ENCODE measurements at regions not wholly inside any gene's neighbourhood (a gene's known extent, or its start where the extent isn't known, plus 50 kb on each side); places are given as distances from the start of the nearest gene placed in this dataset.

DNA sequence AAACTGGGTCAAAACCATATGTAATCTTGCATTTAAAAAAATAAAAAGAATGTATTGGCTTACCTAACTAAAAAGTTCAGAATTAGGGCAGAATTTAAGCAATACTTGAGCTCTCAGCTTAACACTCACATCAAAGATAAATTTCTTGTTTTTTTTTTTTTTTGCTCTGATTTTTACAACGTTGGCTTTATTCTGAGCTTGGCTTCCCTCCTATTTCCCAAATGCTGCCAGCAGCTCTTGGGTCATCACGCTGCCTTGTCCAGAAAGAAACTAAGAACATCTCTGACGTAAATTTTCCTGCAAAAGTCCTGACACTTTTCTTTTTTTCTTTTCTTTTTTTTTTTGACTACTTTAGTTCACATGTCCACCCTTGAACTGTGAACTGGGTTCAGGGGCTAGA, 150.6 kb upstream of the TGFBR2 start:
- no peak overlapping the region for H3K27ac ChIP-seq
- TF ChIP-seq ZFX (IDR thresholded peaks at IDR 0.05; ENCODE audit: borderline replicate concordance) (no peak), CTCF (IDR thresholded peaks at IDR 0.05) (no peak)

GRCh38 chr3:30456264-30456663, 150.1 kb upstream of the TGFBR2 start:
- H3K27ac ChIP-seq = no peak overlapping the region
- TF ChIP-seq ZFX (IDR thresholded peaks at IDR 0.05; ENCODE audit: borderline replicate concordance) = no peak
- no peak for TF ChIP-seq CTCF (IDR thresholded peaks at IDR 0.05)

GRCh38 chr3:30457081-30457480, 149.3 kb upstream of the TGFBR2 start:
- no peak for TF ChIP-seq ZFX (IDR thresholded peaks at IDR 0.05; ENCODE audit: borderline replicate concordance)
- TF ChIP-seq CTCF (IDR thresholded peaks at IDR 0.05) = no peak

DNA sequence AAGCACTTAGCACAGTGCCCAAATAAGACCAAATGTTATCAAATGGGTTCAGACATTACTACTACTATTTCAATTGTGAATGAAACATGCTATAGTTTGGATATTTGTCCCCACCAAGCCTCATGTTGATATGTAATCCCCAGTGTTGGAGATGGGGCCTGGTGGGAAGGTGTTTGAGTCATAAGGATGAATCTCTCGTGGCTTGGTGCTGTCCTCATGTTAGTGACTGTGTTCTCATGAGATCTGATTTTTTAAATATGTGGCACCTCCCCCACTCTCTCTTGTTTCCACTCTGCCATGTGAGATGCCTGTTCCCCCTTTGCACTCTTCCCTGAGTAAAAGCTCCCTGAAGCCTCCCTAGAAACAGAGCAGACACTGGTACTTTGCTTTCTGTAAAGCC, 148.7 kb upstream of the TGFBR2 start:
- TF ChIP-seq ZFX (IDR thresholded peaks at IDR 0.05; ENCODE audit: borderline replicate concordance) (no peak), CTCF (IDR thresholded peaks at IDR 0.05) (no peak)
- H3K27ac ChIP-seq = no peak overlapping the region

More at GRCh38 chr3:30457081-30457480, 149.3 kb upstream of the TGFBR2 start:
- no peak overlapping the region for H3K27ac ChIP-seq

DNA sequence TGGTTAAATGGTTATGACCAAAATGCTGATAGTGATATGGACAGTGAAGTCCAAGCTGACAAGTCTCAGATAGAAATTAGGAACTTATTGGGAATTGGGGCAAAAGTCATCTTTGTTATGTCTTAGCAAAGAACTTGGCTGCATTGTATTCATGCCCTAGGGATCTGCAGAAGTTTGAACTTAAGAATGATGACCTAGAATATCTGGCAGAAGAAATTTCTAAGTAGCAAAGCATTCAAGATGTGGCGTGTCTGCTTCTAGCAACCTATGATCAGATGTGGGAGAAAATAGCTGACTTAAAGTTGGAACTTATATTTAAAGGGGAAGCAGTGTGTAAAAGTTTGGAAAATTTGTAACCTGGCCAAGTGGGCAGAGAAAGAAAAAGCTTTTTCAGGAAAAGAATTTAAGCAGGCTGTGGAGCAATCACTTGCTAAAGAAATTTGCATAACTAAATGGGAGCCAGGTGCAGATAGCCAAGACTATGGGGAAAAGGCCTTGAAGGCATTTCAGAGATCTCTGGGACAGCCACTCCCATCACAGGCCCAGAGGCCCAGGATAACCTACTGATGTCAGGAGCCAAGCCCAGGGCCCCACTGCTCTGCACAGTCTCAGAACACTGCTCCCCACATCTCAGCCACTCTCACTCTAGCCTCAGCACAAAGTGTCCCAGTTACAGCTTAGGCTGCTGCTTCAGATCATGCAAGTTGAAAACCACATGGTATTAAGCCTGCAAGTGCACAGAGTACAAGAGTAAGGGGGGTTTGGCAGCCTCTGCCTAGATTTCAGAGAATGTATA, 147.8 kb upstream of the TGFBR2 start:
- no peak overlapping the region for H3K27ac ChIP-seq
- TF ChIP-seq CTCF (IDR thresholded peaks at IDR 0.05) (no peak), ZFX (IDR thresholded peaks at IDR 0.05; ENCODE audit: borderline replicate concordance) (no peak)

GRCh38 chr3:30461311-30461710, 145.1 kb upstream of the TGFBR2 start:
- TF ChIP-seq ZFX (IDR thresholded peaks at IDR 0.05; ENCODE audit: borderline replicate concordance) (no peak), CTCF (IDR thresholded peaks at IDR 0.05) (no peak)
- no peak overlapping the region for H3K27ac ChIP-seq

DNA sequence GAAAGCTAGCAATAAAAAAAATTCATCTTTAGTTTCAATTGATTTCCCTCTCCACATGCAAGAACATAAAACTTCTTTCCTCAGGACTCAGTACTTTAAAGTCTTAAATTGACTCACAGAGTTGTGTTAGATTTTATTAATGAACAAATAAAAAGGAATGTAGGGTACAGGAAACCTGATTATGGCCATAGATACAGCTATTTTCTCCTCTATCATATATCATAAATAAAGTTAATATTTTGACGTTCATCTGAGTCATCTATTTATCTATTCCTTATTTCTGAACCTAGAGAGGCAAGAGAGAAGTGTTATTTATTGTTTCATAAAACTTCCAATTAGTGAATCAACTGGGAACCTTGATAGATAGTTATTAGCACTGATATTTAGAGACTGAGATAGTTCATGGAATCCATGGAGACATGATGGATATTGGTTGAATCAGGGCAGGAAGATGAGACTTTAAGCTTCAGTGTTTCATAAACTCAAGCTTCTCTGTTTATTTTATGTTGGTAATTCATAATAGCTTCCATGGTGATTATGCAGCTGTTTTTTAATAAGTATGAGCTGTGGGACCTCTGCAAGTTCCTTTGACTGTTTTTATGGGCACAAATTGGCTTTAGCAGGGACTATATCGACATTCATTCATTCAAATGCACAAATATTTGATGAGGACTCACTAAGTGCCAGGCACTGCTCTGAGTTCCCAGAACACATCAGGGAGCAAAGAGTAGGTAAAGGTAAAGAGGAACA, 143.5 kb upstream of the TGFBR2 start:
- H3K27ac ChIP-seq = no peak overlapping the region
- no peak for TF ChIP-seq ZFX (IDR thresholded peaks at IDR 0.05; ENCODE audit: borderline replicate concordance)
- no peak for TF ChIP-seq CTCF (IDR thresholded peaks at IDR 0.05)

Data from 22Rv1 (cell line).